ENCODE measurements at regions not wholly inside any gene's neighbourhood (a gene's known extent, or its start where the extent isn't known, plus 50 kb on each side); places are given as distances from the start of the nearest gene placed in this dataset.

- no peak for DNase-seq (ENCODE audit: extremely low read depth in 1 of 2, low read depth in 1 of 2)
Measured at GRCh38 chr5:8314965-8315364, 446.0 kb downstream of the MTRR start.

GRCh38 chr5:8316608-8317280 lies 447.8 kb downstream of the MTRR start:
- no peak for DNase-seq (ENCODE audit: extremely low read depth in 1 of 2, low read depth in 1 of 2)

- DNase-seq (ENCODE audit: extremely low read depth in 1 of 2, low read depth in 1 of 2), result no peak
Measured at GRCh38 chr5:8317335-8317734, 448.4 kb downstream of the MTRR start.

- DNase-seq (ENCODE audit: extremely low read depth in 1 of 2, low read depth in 1 of 2), result no peak
Measured at GRCh38 chr5:8320244-8320643, 451.3 kb downstream of the MTRR start.

- DNase-seq (ENCODE audit: extremely low read depth in 1 of 2, low read depth in 1 of 2), result no peak
Measured at GRCh38 chr5:8321272-8321671, 452.3 kb downstream of the MTRR start.

GRCh38 chr5:8322484-8322883 lies 453.5 kb downstream of the MTRR start:
- DNase-seq (ENCODE audit: extremely low read depth in 1 of 2, low read depth in 1 of 2), result no peak

GRCh38 chr5:8327016-8327415 lies 458.1 kb downstream of the MTRR start:
- no peak for DNase-seq (ENCODE audit: extremely low read depth in 1 of 2, low read depth in 1 of 2)

- DNase-seq (ENCODE audit: extremely low read depth in 1 of 2, low read depth in 1 of 2), result no peak
Measured at GRCh38 chr5:8329773-8330172, 460.8 kb downstream of the MTRR start.

GRCh38 chr5:8332666-8333445 lies 463.9 kb downstream of the MTRR start:
- DNase-seq (ENCODE audit: extremely low read depth in 1 of 2, low read depth in 1 of 2), result no peak

GRCh38 chr5:8333485-8333884 lies 464.5 kb downstream of the MTRR start:
- no peak for DNase-seq (ENCODE audit: extremely low read depth in 1 of 2, low read depth in 1 of 2)

GRCh38 chr5:8333977-8334376 lies 465.0 kb downstream of the MTRR start:
- DNase-seq (ENCODE audit: extremely low read depth in 1 of 2, low read depth in 1 of 2), result no peak

GRCh38 chr5:8340261-8340660 lies 471.3 kb downstream of the MTRR start:
- no peak for DNase-seq (ENCODE audit: extremely low read depth in 1 of 2, low read depth in 1 of 2)

- no peak for DNase-seq (ENCODE audit: extremely low read depth in 1 of 2, low read depth in 1 of 2)
Measured at GRCh38 chr5:8340739-8341344, 471.9 kb downstream of the MTRR start.

- no peak for DNase-seq (ENCODE audit: extremely low read depth in 1 of 2, low read depth in 1 of 2)
Measured at GRCh38 chr5:8341406-8341805, 472.5 kb downstream of the MTRR start.

- DNase-seq (ENCODE audit: extremely low read depth in 1 of 2, low read depth in 1 of 2), result no peak
Measured at GRCh38 chr5:8347984-8348383, 479.0 kb downstream of the MTRR start.

- no peak for DNase-seq (ENCODE audit: extremely low read depth in 1 of 2, low read depth in 1 of 2)
Measured at GRCh38 chr5:8349855-8350254, 480.9 kb downstream of the MTRR start.

GRCh38 chr5:8350644-8351339 lies 481.8 kb downstream of the MTRR start:
- no peak for DNase-seq (ENCODE audit: extremely low read depth in 1 of 2, low read depth in 1 of 2)

GRCh38 chr5:8355981-8356380 lies 487.0 kb downstream of the MTRR start:
- no peak for DNase-seq (ENCODE audit: extremely low read depth in 1 of 2, low read depth in 1 of 2)

GRCh38 chr5:8360012-8360411 lies 491.1 kb downstream of the MTRR start:
- no peak for DNase-seq (ENCODE audit: extremely low read depth in 1 of 2, low read depth in 1 of 2)

- no peak for DNase-seq (ENCODE audit: extremely low read depth in 1 of 2, low read depth in 1 of 2)
Measured at GRCh38 chr5:8362495-8362894, 493.5 kb downstream of the MTRR start.

- DNase-seq (ENCODE audit: extremely low read depth in 1 of 2, low read depth in 1 of 2), result no peak
Measured at GRCh38 chr5:8363138-8363537, 494.2 kb downstream of the MTRR start.

GRCh38 chr5:8366266-8366665 lies 497.3 kb downstream of the MTRR start:
- DNase-seq (ENCODE audit: extremely low read depth in 1 of 2, low read depth in 1 of 2), result no peak

Data from stimulated activated CD8-positive, alpha-beta memory T cell treated with anti-CD3 and anti-CD28 coated beads, Interleukin-7, amount 100 ng/mL, for 48 hours (primary cell).